ENCODE measurements at regions not wholly inside any gene's neighbourhood (a gene's known extent, or its start where the extent isn't known, plus 50 kb on each side); places are given as distances from the start of the nearest gene placed in this dataset.

- Histone ChIP-seq H3K27me3 (peaks cover 0 to 7% (median 0%) of the 10 kb centered on the region in 9 donors), H3K4me3 (no peak overlapping the region), H3K4me1 (no peaks in the 10 kb centered on the region), H3K36me3 (no peaks in the 10 kb centered on the region), H3K9me3 (peaks cover 0 to 5% (median 0%) of the 10 kb centered on the region in 12 donors), H3K27ac (no peak overlapping the region)
- DNase-seq (no peak), ATAC-seq (no peak)
- TF ChIP-seq CTCF (IDR thresholded peaks at IDR 0.05) (no peak), POLR2A (IDR thresholded peaks at IDR 0.05) (no peak)
- WGBS, 4 donors = 67 to 88% (median 76%) methylated on average over 2 of the region's 2 CpGs
- intact Hi-C loops (cut with DNase I) = no loop called here
Measured at GRCh38 chr6:47381036-47381435, 71.3 kb upstream of the TNFRSF21 start.

DNA sequence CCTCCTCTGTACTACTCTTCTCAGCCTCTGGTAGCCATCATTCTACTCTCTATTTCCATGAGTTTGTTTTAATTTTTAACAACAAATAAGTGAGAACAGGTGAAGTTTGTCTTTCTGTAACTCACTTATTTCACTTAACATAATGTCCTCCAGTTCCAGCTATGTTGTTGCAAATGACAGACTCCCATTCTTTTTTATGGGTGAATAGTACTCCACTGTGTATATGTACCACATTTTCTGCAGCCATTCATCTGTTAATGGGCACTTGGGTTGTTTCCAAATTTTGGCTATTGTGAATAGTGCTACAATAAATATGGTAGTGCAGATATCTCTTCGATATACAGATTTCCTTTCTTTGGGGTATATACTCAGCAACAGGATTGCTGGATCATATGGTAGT lies 73.7 kb upstream of the TNFRSF21 start:
- intact Hi-C loops (cut with DNase I) = no loop called here
- Histone ChIP-seq H3K4me3 (no peak overlapping the region), H3K4me1 (no peaks in the 10 kb centered on the region), H3K27ac (no peak overlapping the region), H3K27me3 (peaks cover 0 to 7% (median 0%) of the 10 kb centered on the region in 9 donors), H3K9me3 (peaks cover 0 to 8% (median 0%) of the 10 kb centered on the region in 12 donors), H3K36me3 (no peaks in the 10 kb centered on the region)
- TF ChIP-seq CTCF (IDR thresholded peaks at IDR 0.05) (no peak), POLR2A (IDR thresholded peaks at IDR 0.05) (no peak)
- 90 to 97% (median 95%) methylated on average over 1 of the region's 1 CpG for WGBS, 4 donors
- ATAC-seq (no peak), DNase-seq (no peak)

GRCh38 chr6:47391675-47392074 lies 82.0 kb upstream of the TNFRSF21 start:
- Histone ChIP-seq H3K36me3 (no peaks in the 10 kb centered on the region), H3K9me3 (peaks cover 0 to 31% (median 4%) of the 10 kb centered on the region in 12 donors), H3K4me1 (no peaks in the 10 kb centered on the region), H3K4me3 (no peak overlapping the region), H3K27ac (no peak overlapping the region), H3K27me3 (no peaks in the 10 kb centered on the region)
- DNase-seq (no peak), ATAC-seq (no peak)
- TF ChIP-seq POLR2A (IDR thresholded peaks at IDR 0.05) (no peak), CTCF (IDR thresholded peaks at IDR 0.05) (no peak)
- intact Hi-C loops (cut with DNase I) = no loop called here

DNA sequence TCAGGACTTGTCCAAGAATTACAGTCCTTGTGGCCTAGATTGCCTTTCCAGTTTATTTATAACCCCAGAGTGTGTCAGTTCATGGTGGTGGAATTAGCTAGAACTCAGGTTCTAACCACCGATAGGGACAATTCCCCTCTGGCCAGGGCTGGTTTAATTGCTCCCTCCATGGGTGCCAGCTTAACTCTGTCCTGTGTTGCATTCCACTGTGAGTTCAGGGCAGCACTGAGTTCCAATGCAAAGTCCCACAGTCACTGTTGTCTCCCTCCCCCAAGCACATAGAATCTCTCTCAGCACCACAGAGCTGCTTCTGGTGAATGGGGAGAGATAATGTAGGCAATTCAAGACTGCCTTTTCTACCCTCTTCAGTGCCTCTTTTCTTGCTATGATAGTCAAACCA lies 82.5 kb upstream of the TNFRSF21 start:
- ATAC-seq (no peak), DNase-seq (no peak)
- H3K4me3 ChIP-seq = no peak overlapping the region
- peaks cover 0 to 27% (median 4%) of the 10 kb centered on the region in 12 donors for H3K9me3 ChIP-seq
- no peaks in the 10 kb centered on the region for H3K27me3 ChIP-seq
- 87 to 93% (median 90%) methylated on average over 1 of the region's 1 CpG for WGBS, 4 donors
- H3K4me1 ChIP-seq = no peaks in the 10 kb centered on the region
- no peak overlapping the region for H3K27ac ChIP-seq
- intact Hi-C loops (cut with DNase I) = no loop called here
- TF ChIP-seq POLR2A (IDR thresholded peaks at IDR 0.05) (no peak), CTCF (IDR thresholded peaks at IDR 0.05) (no peak)
- H3K36me3 ChIP-seq = no peaks in the 10 kb centered on the region
